HL-60 (cell line): ENCODE measurements at regions not wholly inside any gene's neighbourhood (a gene's known extent, or its start where the extent isn't known, plus 50 kb on each side); places are given as distances from the start of the nearest gene placed in this dataset.

Experiments used
- DNase-seq, 2 experiments: peaks; one replicate each; pipeline ENCODE4 v3.0.0-alpha.2; 2010 to 2020; ENCODE audit warnings: low read depth in 1 of 2, low spot score in 1 of 2
- H3K27ac ChIP-seq: fragments of 250-450 bp; sonication (Bioruptor Pico); replicated peaks from 2 replicates; pipeline ENCODE4 v1.5.1; 2020; ENCODE audit warnings: mild to moderate bottlenecking, moderate library complexity
- H3K27me3 ChIP-seq: fragments of 250-450 bp; sonication (Bioruptor Pico); 2 replicates; pipeline ENCODE4 v1.5.1; 2021; ENCODE audit warnings: mild to moderate bottlenecking, moderate library complexity; ENCODE audit not compliant: insufficient read depth, poor library complexity, severe bottlenecking
- H3K4me3 ChIP-seq: replicated peaks from 2 replicates; pipeline ENCODE4 v1.5.1; 2011; ENCODE audit warnings: mild to moderate bottlenecking, control low read depth, low read length; ENCODE audit not compliant: insufficient read depth
- CTCF ChIP-seq: IDR thresholded peaks from one replicate; pipeline ENCODE4 v1.5.1; 2011; ENCODE audit warnings: low read length, control low read depth, inconsistent platforms; ENCODE audit not compliant: insufficient read depth
- GABPA ChIP-seq: IDR thresholded peaks from 2 replicates; pipeline ENCODE4 v1.6.1; 2012; ENCODE audit warnings: low read depth
- POLR2AphosphoS5 ChIP-seq: IDR thresholded peaks from 2 replicates; pipeline ENCODE4 v1.6.1; 2012; ENCODE audit warnings: low read depth
- REST ChIP-seq: IDR thresholded peaks from 2 replicates; pipeline ENCODE4 v1.6.1; 2012; ENCODE audit warnings: low read depth; ENCODE audit not compliant: insufficient replicate concordance
- SPI1 ChIP-seq: IDR thresholded peaks from 2 replicates; pipeline ENCODE4 v1.6.1; 2012; ENCODE audit warnings: low read depth, mild to moderate bottlenecking, borderline replicate concordance

GRCh38 chr17:22512997-22513538 is 820.7 kb downstream of the KCNJ18 start:
- Histone ChIP-seq H3K27ac (no peak overlapping the region), H3K27me3 (no peaks in the 10 kb centered on the region), H3K4me3 (no peak overlapping the region)
- DNase-seq: no peak
- no peak for TF ChIP-seq SPI1
- TF ChIP-seq CTCF: no peak
- no peak for TF ChIP-seq GABPA
- no peak for TF ChIP-seq REST
- no peak for TF ChIP-seq POLR2AphosphoS5

- no peak overlapping the region for H3K4me3 ChIP-seq
- no peak for DNase-seq
- H3K27me3 ChIP-seq: no peaks in the 10 kb centered on the region
- no peak for TF ChIP-seq POLR2AphosphoS5
- TF ChIP-seq REST: no peak
- TF ChIP-seq GABPA: no peak
- TF ChIP-seq SPI1: no peak
- TF ChIP-seq CTCF: no peak
- H3K27ac ChIP-seq: no peak overlapping the region
These were observed 822.0 kb downstream of the KCNJ18 start for GRCh38 chr17:22514315-22514714.

DNA sequence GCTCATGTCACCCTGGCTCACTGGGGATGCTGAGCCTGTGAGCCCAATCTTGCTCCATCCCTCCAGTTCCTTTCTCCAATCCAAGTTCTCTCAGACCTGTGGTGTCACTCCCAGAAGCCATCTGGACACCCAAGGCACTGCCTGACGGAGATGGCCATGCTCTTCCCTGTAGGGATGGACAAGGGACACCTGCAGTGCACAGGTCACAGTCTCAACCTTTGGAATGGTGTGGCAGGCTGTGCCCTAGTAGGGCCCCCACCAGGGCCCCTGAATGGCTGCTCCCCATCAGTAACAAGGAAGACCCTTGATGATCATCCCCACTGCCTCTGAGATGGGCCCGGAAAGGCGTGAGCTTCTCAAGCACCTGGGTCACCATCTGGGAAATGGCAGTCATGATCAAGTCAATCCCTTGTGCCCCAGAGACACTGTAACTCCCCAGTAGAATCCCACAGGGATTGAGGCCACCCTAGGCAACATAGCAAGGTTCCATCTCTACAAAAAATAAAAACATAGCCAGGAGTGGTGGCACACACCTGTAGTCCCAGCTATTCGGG is 822.5 kb downstream of the KCNJ18 start:
- no peak overlapping the region for H3K27ac ChIP-seq
- DNase-seq: no peak
- no peak overlapping the region for H3K4me3 ChIP-seq
- TF ChIP-seq SPI1: no peak
- TF ChIP-seq POLR2AphosphoS5: no peak
- no peak for TF ChIP-seq GABPA
- TF ChIP-seq CTCF: no peak
- no peak for TF ChIP-seq REST
- H3K27me3 ChIP-seq: no peaks in the 10 kb centered on the region
